ENCODE measurements at regions not wholly inside any gene's neighbourhood (a gene's known extent, or its start where the extent isn't known, plus 50 kb on each side); places are given as distances from the start of the nearest gene placed in this dataset.

DNA sequence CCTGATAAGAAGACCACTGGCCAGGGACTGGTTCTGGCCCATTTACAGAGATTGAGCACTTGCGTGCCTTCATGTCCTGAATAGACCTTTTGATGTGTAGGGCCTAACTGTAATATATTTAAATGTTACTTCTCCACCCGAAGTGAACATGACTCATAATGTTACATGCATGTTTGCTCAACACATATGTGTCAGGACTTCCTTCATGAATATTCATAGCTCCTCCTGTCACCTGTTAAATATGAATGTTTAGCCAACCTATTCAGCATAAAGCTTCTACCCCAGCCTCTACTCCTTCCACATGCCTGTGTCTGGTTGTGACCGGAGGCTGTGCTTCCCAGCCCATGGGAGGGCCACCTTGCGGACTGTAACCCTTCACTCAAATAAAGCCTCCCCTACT, 457.5 kb downstream of the IRX1 start:
- TF ChIP-seq, protein P1, sequence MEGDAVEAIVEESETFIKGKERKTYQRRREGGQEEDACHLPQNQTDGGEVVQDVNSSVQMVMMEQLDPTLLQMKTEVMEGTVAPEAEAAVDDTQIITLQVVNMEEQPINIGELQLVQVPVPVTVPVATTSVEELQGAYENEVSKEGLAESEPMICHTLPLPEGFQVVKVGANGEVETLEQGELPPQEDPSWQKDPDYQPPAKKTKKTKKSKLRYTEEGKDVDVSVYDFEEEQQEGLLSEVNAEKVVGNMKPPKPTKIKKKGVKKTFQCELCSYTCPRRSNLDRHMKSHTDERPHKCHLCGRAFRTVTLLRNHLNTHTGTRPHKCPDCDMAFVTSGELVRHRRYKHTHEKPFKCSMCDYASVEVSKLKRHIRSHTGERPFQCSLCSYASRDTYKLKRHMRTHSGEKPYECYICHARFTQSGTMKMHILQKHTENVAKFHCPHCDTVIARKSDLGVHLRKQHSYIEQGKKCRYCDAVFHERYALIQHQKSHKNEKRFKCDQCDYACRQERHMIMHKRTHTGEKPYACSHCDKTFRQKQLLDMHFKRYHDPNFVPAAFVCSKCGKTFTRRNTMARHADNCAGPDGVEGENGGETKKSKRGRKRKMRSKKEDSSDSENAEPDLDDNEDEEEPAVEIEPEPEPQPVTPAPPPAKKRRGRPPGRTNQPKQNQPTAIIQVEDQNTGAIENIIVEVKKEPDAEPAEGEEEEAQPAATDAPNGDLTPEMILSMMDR (IDR thresholded peaks at IDR 0.05) = no peak
- no peak for TF ChIP-seq POLR2A (IDR thresholded peaks at IDR 0.05)
